SK-N-SH (cell line): ENCODE measurements at regions not wholly inside any gene's neighbourhood (a gene's known extent, or its start where the extent isn't known, plus 50 kb on each side); places are given as distances from the start of the nearest gene placed in this dataset.

Experiments
- GABPA ChIP-seq: IDR thresholded peaks from 2 replicates; pipeline ENCODE4 v1.4.0; 2012; ENCODE audit warnings: low read depth, mild to moderate bottlenecking
- TF ChIP-seq, protein P1 (sequence below): fragments of 200-600 bp; sonication (generic); IDR thresholded peaks from 2 replicates; pipeline ENCODE4 v1.6.1; 2017; ENCODE audit warnings: antibody characterized with exemption, mild to moderate bottlenecking, moderate library complexity
- TF ChIP-seq, protein P2 (sequence below): IDR thresholded peaks from 2 replicates; pipeline ENCODE4 v1.6.1; 2012; ENCODE audit warnings: mild to moderate bottlenecking, low read depth, low read length, moderate library complexity

DNA sequence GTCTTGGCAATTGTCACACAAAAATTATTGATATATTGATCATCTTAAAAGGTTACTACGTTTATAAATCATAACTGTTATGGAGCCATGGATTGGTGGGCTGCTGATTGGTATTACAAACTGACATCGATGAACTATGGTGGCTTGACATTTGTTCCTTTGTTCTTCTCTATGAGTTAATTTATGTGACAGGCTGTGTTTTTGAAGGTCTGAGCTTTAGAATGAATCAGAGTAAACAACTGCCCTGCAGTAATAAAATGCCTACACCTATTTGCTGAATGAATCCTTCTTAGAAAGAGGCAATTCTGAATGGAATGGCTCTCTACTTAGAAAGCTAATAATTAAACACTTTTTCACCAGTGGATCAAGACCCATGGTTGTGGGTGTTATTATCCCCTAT is 506.3 kb upstream of the SPTLC3 start:
- no peak for TF ChIP-seq GABPA
- TF ChIP-seq, protein P1, sequence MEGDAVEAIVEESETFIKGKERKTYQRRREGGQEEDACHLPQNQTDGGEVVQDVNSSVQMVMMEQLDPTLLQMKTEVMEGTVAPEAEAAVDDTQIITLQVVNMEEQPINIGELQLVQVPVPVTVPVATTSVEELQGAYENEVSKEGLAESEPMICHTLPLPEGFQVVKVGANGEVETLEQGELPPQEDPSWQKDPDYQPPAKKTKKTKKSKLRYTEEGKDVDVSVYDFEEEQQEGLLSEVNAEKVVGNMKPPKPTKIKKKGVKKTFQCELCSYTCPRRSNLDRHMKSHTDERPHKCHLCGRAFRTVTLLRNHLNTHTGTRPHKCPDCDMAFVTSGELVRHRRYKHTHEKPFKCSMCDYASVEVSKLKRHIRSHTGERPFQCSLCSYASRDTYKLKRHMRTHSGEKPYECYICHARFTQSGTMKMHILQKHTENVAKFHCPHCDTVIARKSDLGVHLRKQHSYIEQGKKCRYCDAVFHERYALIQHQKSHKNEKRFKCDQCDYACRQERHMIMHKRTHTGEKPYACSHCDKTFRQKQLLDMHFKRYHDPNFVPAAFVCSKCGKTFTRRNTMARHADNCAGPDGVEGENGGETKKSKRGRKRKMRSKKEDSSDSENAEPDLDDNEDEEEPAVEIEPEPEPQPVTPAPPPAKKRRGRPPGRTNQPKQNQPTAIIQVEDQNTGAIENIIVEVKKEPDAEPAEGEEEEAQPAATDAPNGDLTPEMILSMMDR, result no peak
- TF ChIP-seq, protein P2, sequence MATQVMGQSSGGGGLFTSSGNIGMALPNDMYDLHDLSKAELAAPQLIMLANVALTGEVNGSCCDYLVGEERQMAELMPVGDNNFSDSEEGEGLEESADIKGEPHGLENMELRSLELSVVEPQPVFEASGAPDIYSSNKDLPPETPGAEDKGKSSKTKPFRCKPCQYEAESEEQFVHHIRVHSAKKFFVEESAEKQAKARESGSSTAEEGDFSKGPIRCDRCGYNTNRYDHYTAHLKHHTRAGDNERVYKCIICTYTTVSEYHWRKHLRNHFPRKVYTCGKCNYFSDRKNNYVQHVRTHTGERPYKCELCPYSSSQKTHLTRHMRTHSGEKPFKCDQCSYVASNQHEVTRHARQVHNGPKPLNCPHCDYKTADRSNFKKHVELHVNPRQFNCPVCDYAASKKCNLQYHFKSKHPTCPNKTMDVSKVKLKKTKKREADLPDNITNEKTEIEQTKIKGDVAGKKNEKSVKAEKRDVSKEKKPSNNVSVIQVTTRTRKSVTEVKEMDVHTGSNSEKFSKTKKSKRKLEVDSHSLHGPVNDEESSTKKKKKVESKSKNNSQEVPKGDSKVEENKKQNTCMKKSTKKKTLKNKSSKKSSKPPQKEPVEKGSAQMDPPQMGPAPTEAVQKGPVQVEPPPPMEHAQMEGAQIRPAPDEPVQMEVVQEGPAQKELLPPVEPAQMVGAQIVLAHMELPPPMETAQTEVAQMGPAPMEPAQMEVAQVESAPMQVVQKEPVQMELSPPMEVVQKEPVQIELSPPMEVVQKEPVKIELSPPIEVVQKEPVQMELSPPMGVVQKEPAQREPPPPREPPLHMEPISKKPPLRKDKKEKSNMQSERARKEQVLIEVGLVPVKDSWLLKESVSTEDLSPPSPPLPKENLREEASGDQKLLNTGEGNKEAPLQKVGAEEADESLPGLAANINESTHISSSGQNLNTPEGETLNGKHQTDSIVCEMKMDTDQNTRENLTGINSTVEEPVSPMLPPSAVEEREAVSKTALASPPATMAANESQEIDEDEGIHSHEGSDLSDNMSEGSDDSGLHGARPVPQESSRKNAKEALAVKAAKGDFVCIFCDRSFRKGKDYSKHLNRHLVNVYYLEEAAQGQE, result no peak
